Thoracic aorta (tissue), 2 donors: ENCODE measurements at regions not wholly inside any gene's neighbourhood (a gene's known extent, or its start where the extent isn't known, plus 50 kb on each side); places are given as distances from the start of the nearest gene placed in this dataset.

Experiments
- ATAC-seq: fragments of 150-250 bp; one replicate; pipeline ENCODE4 v1.8.0; 2017; ENCODE audit warnings: low read depth; ENCODE audit not compliant: insufficient number of reproducible peaks, low FRiP score
- DNase-seq: peaks from one replicate; pipeline ENCODE4 v3.0.0-alpha.2; 2020; ENCODE audit warnings: low spot score
- H3K27ac ChIP-seq, 2 donors: fragments of 200-600 bp; sonication (generic); 1 replicate in 1 of 2; 2 replicates in 1 of 2; pipeline ENCODE4 v1.5.1; 2016; ENCODE audit warnings: mild to moderate bottlenecking in 2 of 2, moderate library complexity in 2 of 2
- H3K27me3 ChIP-seq: fragments of 200-600 bp; sonication (generic); replicated peaks from 2 replicates; pipeline ENCODE4 v1.6.0; 2016; ENCODE audit warnings: mild to moderate bottlenecking; ENCODE audit not compliant: insufficient read depth
- H3K36me3 ChIP-seq: fragments of 200-600 bp; sonication (generic); one replicate; pipeline ENCODE4 v1.5.1; 2016
- H3K4me1 ChIP-seq, 2 donors: fragments of 200-600 bp; sonication (generic); 1 replicate in 1 of 2; 2 replicates in 1 of 2; pipeline versions ENCODE4 v1.5.1 to v1.6.0; 2016; ENCODE audit warnings: low read depth in 2 of 2, mild to moderate bottlenecking in 1 of 2; ENCODE audit not compliant: control insufficient read depth in 1 of 2
- H3K4me3 ChIP-seq: fragments of 200-600 bp; sonication (generic); 2 replicates; pipeline ENCODE4 v1.5.1; 2016; ENCODE audit warnings: mild to moderate bottlenecking
- H3K9me3 ChIP-seq: fragments of 200-600 bp; sonication (generic); 2 replicates; pipeline ENCODE4 v1.5.1; 2016
- CTCF ChIP-seq: fragments of 200-600 bp; sonication (generic); IDR thresholded peaks from one replicate; pipeline ENCODE4 v1.5.1; 2019; ENCODE audit warnings: antibody characterized with exemption

GRCh38 chr2:172215172-172215935, 112.7 kb upstream of the DLX2 start:
- no peak overlapping the region for H3K27ac ChIP-seq

GRCh38 chr2:172215936-172216335, 113.2 kb upstream of the DLX2 start:
- no peak overlapping the region for H3K4me3 ChIP-seq
- no peak for DNase-seq
- H3K27ac ChIP-seq: no peak overlapping the region
- no peak for ATAC-seq
- H3K9me3 ChIP-seq: no peaks in the 10 kb centered on the region
- no peaks in the 10 kb centered on the region for H3K4me1 ChIP-seq
- no peak for TF ChIP-seq CTCF
- H3K27me3 ChIP-seq: no peaks in the 10 kb centered on the region
- no peaks in the 10 kb centered on the region for H3K36me3 ChIP-seq

More at GRCh38 chr2:172215172-172215935, 112.7 kb upstream of the DLX2 start:
- no peak for TF ChIP-seq CTCF
- Histone ChIP-seq H3K36me3 (no peaks in the 10 kb centered on the region), H3K9me3 (no peaks in the 10 kb centered on the region), H3K4me3 (no peak overlapping the region), H3K4me1 (no peaks in the 10 kb centered on the region), H3K27me3 (no peaks in the 10 kb centered on the region)
- ATAC-seq (no peak), DNase-seq (no peak)

GRCh38 chr2:172216477-172216876, 113.8 kb upstream of the DLX2 start:
- Histone ChIP-seq H3K4me1 (no peaks in the 10 kb centered on the region), H3K9me3 (no peaks in the 10 kb centered on the region), H3K36me3 (no peaks in the 10 kb centered on the region), H3K27me3 (no peaks in the 10 kb centered on the region), H3K4me3 (no peak overlapping the region), H3K27ac (no peak overlapping the region)
- DNase-seq: no peak
- no peak for ATAC-seq
- TF ChIP-seq CTCF: no peak

- Histone ChIP-seq H3K36me3 (no peaks in the 10 kb centered on the region), H3K9me3 (no peaks in the 10 kb centered on the region), H3K27ac (no peak overlapping the region), H3K4me1 (no peaks in the 10 kb centered on the region), H3K27me3 (no peaks in the 10 kb centered on the region), H3K4me3 (no peak overlapping the region)
- DNase-seq (no peak), ATAC-seq (no peak)
- no peak for TF ChIP-seq CTCF
Measured at GRCh38 chr2:172219201-172219600, 116.5 kb upstream of the DLX2 start.

GRCh38 chr2:172220121-172220520, 117.4 kb upstream of the DLX2 start:
- no peaks in the 10 kb centered on the region for H3K9me3 ChIP-seq
- H3K4me3 ChIP-seq: no peak overlapping the region
- ATAC-seq (no peak), DNase-seq (no peak)
- TF ChIP-seq CTCF: no peak
- H3K27me3 ChIP-seq: no peaks in the 10 kb centered on the region
- no peaks in the 10 kb centered on the region for H3K4me1 ChIP-seq
- H3K27ac ChIP-seq: no peak overlapping the region
- no peaks in the 10 kb centered on the region for H3K36me3 ChIP-seq
